ENCODE measurements at regions not wholly inside any gene's neighbourhood (a gene's known extent, or its start where the extent isn't known, plus 50 kb on each side); places are given as distances from the start of the nearest gene placed in this dataset.

DNA sequence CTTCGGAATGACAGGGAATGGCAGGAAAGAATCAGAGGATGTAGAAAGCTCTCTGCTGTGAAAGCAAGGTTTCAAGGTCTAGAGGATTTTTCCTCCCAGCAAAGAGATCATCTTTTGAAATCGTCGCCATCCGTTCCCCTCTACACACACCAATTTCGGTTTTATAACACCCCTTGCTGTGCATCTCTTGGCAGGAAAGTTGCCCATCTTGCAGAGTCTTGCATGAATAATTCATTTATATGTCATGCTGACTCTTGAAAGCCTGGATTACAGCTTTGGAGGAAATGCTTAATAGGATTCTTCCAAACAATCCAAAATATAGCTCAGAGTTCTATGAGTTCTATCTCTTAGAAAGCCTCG is 262.7 kb downstream of the CHL1 start:
- DNase-seq = no peak

DNA sequence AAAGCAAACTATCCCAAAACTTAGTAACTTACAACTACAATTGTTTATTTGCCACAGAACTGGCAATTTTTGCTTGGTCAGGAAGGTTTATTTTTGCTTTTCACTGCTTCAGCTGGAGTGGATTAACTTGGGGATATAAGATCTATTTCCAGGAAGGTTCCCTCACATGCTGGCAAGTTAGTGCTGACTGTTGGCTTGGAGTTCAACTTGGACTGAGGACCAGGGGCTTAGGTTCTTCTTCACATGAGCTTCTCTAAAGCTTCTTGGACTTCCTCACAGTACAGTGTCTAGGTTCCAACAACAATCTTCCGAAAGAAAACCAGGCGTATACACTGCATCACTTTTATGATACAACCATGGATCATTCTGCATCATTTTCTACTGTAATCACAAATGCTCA is 264.4 kb downstream of the CHL1 start:
- no peak for DNase-seq

DNA sequence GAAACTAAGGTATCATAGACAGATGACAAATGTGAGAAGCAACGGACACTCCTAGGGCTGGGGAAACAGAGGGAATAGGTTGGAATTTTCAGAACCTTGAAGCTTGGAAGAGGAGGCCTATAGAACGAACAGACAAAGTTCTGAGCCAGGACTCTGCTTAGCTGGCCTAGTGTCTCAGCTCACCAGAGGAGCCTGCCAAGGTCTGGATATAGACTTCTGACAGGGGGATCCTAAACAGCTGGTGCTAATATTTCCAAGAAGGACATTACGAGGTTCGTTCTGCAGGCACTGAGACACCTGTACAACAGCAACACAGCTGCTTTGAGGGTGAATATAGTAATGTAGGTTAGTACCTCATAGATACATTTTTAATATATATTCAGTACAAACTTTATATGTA is 266.3 kb downstream of the CHL1 start:
- DNase-seq = no peak

DNA sequence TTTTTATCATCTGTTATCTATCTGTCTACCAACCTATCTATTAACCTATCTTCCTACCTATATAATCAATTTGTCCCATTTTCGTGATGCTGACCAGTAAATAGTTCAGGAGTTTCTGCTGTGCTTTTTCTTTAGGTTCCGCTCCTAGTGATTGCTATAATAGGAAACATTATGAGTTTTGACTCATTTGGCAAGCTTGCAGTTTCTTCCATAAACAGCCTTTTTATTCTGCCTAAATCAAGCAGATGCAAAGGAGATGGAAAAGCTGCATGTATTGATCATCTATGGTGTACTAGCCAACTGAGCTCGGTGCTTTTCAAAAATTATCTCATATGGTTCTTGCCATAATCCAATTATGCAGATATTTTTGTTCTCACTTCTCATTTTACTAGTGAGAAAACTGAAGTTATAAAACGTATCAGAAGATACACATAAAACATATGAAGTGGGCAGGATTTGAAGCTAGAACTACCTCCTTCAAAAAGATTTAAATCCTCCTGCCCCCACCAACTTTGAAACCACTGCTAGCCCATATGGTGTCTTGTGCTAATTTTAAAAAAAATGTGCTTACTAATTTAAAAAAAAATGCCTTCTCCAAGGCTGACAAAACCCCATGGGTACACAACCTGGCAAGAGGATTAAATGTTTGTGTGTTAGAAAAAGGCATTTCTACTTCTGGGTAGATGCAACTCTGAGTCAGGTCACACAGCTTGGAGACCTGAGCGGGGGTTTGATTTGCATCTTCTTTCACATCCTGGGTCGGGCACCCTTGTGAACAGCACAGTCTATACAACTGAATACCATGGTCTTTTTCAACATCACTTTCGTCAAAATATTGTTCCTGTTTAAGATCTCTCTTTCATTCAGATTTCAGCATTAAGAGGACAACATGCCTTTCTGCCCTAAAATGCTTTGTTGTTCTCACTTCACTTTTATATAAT is 267.0 kb downstream of the CHL1 start:
- no peak for DNase-seq

- no peak for DNase-seq
Observed at GRCh38 chr3:464255-464654, 267.7 kb downstream of the CHL1 start.

- peak; percentile 4 for DNase-seq
Observed at GRCh38 chr3:468172-468571, 271.6 kb downstream of the CHL1 start.

- DNase-seq = no peak
Observed at GRCh38 chr3:473033-473800, 276.7 kb downstream of the CHL1 start.

DNA sequence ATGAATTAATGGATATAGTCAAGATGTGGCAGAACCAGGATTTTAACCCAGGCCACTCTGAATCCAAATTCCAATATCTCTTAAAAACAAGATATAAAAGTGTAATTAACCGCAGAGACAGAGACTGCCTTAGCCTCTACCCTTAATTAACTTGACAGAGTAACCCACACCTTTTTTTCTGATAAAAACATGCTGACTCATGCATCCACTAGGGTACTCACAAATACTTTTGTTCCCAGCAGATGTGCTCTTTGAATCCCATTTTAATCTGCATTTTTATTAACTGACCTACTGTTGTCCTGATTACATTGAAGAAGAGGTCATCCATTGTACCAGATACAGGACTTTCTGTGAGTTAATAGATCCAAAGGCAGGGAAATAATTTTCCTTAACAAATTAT is 278.3 kb downstream of the CHL1 start:
- DNase-seq = no peak

GRCh38 chr3:480070-480469 is 283.5 kb downstream of the CHL1 start:
- DNase-seq = no peak

DNA sequence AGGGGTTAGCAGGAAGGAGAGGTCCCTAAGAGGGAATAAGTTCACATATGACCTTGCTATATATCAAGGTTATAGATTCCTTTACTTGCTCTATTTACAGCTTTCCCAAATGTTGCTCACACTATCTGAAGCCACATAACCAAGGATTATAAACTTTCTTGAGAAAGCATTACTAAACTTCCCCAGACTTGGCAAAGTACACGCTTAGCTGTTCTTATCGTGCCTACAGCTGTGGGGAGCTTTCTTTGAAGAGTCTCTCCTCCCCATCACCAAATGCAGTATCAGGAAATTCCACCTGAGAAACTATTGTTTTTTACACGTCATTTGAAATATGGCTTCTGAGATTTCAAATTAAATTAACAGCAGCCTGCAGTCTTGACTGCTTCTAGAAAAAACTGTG is 284.5 kb downstream of the CHL1 start:
- no peak for DNase-seq

GRCh38 chr3:481680-482079 is 285.1 kb downstream of the CHL1 start:
- peak; percentile 5 for DNase-seq

- no peak for DNase-seq
Observed at GRCh38 chr3:482479-482878, 285.9 kb downstream of the CHL1 start.

- no peak for DNase-seq
Observed at GRCh38 chr3:484341-484740, 287.8 kb downstream of the CHL1 start.

DNA sequence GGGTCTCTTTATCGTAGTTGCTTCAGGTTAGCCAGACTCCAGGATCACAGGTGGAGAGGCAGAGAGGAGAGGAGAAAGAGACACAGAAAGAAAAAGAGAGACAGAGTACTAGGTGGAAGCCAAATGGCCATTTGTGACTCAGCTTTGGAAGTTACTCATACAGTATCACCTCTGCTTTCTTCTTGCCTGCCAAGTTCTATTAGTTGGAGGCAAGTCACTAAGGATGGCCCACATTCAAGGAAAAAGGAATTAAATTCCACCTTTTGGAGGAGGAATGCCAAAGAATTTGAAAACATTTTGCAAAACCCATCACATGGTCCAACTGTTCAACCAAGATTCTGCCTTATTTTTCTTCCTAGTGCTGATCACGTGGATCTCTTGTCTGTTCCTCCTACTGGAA is 291.1 kb downstream of the CHL1 start:
- no peak for DNase-seq

DNA sequence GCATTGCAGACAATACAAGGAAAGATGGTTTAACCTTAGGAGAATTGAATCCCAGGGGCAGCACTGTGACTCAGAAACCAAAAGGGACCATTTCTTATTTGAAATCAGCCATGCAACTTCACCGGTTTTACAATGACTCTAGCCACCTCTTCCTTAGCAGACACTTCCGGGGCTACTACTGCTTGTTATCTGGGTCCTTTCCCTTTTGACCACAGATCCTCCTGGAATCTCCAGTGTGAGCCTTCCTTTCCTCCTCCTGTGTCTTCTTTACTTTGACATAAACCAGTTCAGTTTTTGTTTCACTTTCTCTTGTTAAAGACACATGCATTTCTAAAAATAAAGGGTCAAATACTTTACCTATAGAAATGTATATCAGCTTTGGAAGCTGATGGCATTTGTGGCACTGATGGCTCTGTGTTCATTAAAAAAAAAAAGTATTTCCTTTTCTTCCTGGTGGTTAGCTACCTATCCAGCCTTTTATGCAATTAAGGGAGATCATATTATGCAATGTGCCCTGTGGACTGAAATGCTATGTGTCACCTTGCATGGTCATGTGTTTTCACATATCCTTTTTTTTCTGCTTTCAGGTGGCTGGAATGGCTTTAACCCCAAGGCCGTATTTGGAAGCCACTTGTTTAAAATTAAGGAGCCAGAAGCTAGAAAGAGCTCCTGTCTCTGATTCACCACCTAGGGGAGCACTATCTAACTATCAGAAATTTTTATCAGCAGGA is 296.2 kb downstream of the CHL1 start:
- no peak for DNase-seq

GRCh38 chr3:494190-494589 is 297.6 kb downstream of the CHL1 start:
- no peak for DNase-seq

- no peak for DNase-seq
Observed at GRCh38 chr3:498487-498886, 301.9 kb downstream of the CHL1 start.

DNA sequence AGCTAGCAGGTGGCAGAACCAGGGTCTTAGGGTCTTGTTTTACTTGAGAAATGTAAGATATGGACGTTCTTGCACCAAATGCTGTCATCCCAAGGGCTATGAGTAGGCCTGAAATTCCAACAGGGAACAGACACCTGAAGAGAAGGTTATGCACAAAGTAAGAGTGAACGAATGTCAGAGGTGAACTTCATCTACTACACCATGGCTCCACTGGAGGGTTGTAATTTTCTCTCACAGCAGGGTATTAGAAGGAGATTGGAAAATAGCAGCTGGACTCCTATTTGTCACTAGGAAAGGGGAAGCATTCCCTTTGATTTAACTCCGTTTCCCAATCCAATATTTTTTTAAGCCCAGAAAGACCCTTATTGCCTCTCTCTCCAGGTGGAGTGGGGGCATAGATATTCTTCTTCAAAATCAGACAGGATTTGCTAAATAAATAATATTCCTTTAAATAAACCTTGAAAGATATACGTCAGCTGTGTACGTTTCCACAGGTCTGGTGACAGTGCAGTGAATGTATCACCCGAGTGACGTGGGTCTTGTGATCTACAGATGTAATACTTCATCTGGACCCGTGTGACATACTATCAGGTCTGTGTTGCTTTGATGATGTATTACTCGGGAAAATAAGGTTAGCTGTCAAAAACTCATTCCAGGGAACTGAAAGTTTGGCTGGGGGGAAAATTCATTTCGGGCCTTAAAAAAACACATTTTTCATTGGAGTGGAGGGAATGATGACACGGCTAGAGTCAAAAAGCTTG is 302.6 kb downstream of the CHL1 start:
- no peak for DNase-seq

DNA sequence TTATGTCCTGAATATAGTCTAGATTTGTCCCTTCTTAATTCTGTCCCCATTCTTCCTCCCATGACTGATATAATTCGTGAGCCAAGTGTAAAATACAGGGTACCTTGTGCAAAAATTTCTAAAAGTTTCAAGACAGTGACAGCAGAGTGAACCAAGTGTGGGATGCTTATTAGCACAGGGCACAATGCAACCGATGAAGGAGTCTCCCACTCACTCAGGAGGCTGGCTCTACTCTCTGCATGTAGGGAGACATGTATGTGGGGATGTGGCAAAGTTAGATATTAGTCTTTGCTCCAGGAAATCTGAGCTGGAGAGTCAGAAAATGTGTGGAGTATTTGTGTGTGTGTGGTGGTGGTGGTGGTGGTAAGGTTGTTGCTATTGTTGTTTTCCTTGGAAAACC is 305.9 kb downstream of the CHL1 start:
- no peak for DNase-seq

DNA sequence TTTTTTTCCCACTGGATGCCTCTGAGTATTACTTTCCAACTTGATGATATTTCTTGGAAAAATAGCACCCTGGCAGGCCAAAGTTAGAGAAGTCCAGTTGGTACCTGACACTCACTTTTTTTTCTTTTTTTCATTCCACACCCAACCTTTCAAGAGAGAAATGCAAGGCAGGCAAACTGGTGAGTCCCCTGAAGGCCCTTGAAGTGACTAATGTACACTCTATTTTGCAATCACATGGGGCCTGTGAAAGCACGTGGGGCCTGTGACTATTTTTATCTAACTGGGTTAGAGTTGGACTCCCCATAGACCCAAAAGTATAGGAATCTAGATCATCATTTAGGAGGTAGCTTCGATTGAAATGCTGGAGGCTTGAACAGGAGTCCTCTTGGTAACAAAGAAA is 316.7 kb downstream of the CHL1 start:
- no peak for DNase-seq

DNA sequence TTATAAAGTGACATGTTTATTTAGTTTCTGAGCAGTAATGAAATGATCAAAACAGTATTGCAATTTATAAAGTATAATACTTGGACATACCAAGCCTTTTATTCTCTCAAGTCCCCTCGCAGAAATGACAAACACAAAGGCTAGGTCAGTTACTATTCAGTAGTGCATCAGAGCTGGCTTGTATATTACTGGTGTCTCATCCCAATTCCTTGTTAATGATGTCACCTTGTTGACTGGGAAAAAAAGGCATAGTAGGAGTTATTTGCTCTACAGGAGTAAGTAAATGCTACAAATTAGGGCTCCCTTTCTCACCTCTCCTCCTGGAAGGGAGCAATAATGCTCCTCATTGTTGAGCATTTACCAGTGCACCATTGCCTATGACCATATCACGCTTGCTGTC is 317.6 kb downstream of the CHL1 start:
- DNase-seq = no peak

DNA sequence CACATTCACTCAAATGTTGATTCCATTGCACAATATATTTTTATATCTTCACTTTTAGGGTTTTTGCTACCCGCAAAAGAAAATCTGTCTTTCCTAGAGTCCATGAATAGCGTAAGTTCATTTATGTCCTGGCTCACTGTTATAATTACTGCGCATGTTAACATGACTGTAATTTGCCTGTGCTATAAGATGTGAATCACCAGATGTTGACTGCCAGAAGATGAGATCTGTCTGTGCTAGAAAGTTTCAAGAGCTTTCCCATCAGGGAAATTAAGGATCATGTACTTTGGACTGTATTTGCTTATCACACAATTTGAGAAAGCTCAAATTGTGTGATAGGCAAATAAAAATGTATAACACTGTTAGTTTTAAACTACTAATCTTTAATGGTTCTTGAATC is 322.5 kb downstream of the CHL1 start:
- DNase-seq = no peak

GRCh38 chr3:522888-523287 is 326.3 kb downstream of the CHL1 start:
- no peak for DNase-seq
